Fibroblast of the aortic adventitia (primary cell): ENCODE measurements at regions not wholly inside any gene's neighbourhood (a gene's known extent, or its start where the extent isn't known, plus 50 kb on each side); places are given as distances from the start of the nearest gene placed in this dataset.

ENCODE experiments used
- DNase-seq: peaks from one replicate; pipeline ENCODE4 v3.0.0-alpha.2; 2010; ENCODE audit warnings: low read depth
- H3K4me3 ChIP-seq: 2 replicates; pipeline ENCODE4 v1.5.1; 2011; ENCODE audit warnings: low read depth, mild to moderate bottlenecking, control low read depth, low read length, moderate library complexity
- TF ChIP-seq, protein P1 (sequence below): IDR thresholded peaks from 2 replicates; pipeline ENCODE4 v1.5.1; 2011; ENCODE audit warnings: mild to moderate bottlenecking, low read length, control low read depth, inconsistent platforms; ENCODE audit not compliant: insufficient read depth

DNA sequence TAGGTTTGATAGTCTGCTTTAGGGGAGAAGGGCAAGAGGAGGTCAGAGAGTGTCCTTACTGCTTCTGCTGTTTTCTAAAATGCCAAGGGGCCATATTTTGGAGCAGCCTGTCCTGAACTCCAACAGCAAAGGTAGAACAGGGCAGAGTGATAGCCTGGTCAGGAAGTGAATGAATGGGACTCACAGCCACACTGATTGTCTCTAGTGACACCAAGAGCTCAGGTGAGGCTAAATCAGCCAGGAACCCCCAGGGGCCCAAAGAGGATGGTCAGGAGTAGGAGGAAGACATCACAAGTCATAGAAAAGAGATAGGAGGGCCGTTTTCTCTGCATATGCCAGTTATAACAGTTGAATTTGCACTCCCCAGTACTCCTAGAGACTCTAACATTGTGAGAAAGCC lies 97.4 kb upstream of the DUSP10 start:
- no peak for DNase-seq
- TF ChIP-seq, protein P1, sequence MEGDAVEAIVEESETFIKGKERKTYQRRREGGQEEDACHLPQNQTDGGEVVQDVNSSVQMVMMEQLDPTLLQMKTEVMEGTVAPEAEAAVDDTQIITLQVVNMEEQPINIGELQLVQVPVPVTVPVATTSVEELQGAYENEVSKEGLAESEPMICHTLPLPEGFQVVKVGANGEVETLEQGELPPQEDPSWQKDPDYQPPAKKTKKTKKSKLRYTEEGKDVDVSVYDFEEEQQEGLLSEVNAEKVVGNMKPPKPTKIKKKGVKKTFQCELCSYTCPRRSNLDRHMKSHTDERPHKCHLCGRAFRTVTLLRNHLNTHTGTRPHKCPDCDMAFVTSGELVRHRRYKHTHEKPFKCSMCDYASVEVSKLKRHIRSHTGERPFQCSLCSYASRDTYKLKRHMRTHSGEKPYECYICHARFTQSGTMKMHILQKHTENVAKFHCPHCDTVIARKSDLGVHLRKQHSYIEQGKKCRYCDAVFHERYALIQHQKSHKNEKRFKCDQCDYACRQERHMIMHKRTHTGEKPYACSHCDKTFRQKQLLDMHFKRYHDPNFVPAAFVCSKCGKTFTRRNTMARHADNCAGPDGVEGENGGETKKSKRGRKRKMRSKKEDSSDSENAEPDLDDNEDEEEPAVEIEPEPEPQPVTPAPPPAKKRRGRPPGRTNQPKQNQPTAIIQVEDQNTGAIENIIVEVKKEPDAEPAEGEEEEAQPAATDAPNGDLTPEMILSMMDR = no peak
- H3K4me3 ChIP-seq = no peak overlapping the region

- no peak overlapping the region for H3K4me3 ChIP-seq
- TF ChIP-seq, protein P1 = no peak
- no peak for DNase-seq
These were observed 96.0 kb upstream of the DUSP10 start for GRCh38 chr1:221837896-221838295.

GRCh38 chr1:221834698-221835513 lies 93.0 kb upstream of the DUSP10 start:
- no peak overlapping the region for H3K4me3 ChIP-seq
- no peak for DNase-seq
- TF ChIP-seq, protein P1 = no peak

DNA sequence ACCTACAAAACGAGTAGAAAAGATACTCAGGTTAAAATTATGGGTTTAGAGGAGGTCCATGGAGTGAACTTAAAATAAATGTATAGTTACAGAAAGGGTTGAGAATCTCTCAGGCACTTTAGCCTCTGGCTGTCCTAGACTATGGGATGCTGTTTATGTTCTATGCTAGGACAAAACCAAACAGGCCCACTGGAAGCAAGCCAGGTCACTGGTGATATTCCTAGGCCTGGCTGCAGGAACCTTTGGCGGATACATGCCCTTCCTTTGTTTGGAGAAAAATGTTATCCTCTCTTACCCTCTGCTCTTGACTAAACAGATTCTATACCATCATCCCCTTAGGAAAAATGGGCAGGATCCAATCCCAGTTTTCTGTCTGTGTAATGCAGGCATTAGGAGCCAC lies 90.7 kb upstream of the DUSP10 start:
- no peak for DNase-seq
- no peak overlapping the region for H3K4me3 ChIP-seq
- TF ChIP-seq, protein P1 = no peak

- DNase-seq = no peak
- TF ChIP-seq, protein P1 = no peak
- no peak overlapping the region for H3K4me3 ChIP-seq
These were observed 90.3 kb upstream of the DUSP10 start for GRCh38 chr1:221832151-221832550.

- H3K4me3 ChIP-seq = no peak overlapping the region
- TF ChIP-seq, protein P1 = no peak
- peak; percentile 85 for DNase-seq
These were observed 87.6 kb upstream of the DUSP10 start for GRCh38 chr1:221829327-221830015.

GRCh38 chr1:221827307-221827642 lies 85.4 kb upstream of the DUSP10 start:
- H3K4me3 ChIP-seq = no peak overlapping the region
- TF ChIP-seq, protein P1 = no peak
- no peak for DNase-seq
